Activated naive CD8-positive, alpha-beta T cell treated with anti-CD3 and anti-CD28 coated beads, Interleukin-2, amount 10 ng/mL, durations not matched to agents 7 days and 5 days (primary cell): ENCODE measurements at regions not wholly inside any gene's neighbourhood (a gene's known extent, or its start where the extent isn't known, plus 50 kb on each side); places are given as distances from the start of the nearest gene placed in this dataset.

Experiments used
- ATAC-seq: fragments of 150-1000 bp; cut with Tn5 transposase; one replicate; pipeline ENCODE4 v1.10.0; 2021; ENCODE audit warnings: low read depth, moderate library complexity
- POLR2A ChIA-PET: fragments of 350-600 bp; sonication (Branson Sonifier 250); formaldehyde crosslinking; loops from one replicate; lab custom pipeline; 2021; ENCODE audit warnings: antibody characterized with exemption; lab: Charles Lee
- DNase-seq: peaks from one replicate; pipeline ENCODE4 v3.0.0; 2021
- H3K27ac Mint-ChIP-seq: one replicate; pipeline ENCODE4 v1.8.0; 2022; ENCODE audit warnings: mild to moderate bottlenecking, mixed read lengths
- H3K27me3 Mint-ChIP-seq: one replicate; pipeline ENCODE4 v1.8.0; 2022; ENCODE audit warnings: mild to moderate bottlenecking, moderate library complexity, mixed read lengths
- H3K36me3 Mint-ChIP-seq: one replicate; pipeline ENCODE4 v1.8.0; 2021; ENCODE audit warnings: mild to moderate bottlenecking, mixed read lengths
- H3K4me1 Mint-ChIP-seq: one replicate; pipeline ENCODE4 v1.8.0; 2021; ENCODE audit warnings: mixed read lengths
- H3K4me3 Mint-ChIP-seq: one replicate; pipeline ENCODE4 v1.8.0; 2022; ENCODE audit warnings: mild to moderate bottlenecking, moderate library complexity, mixed read lengths
- H3K9me3 Mint-ChIP-seq: one replicate; pipeline ENCODE4 v1.8.0; 2021; ENCODE audit warnings: mixed read lengths

GRCh38 chr16:49165025-49165424 is 116.6 kb downstream of the CBLN1 start:
- ATAC-seq (no peak), DNase-seq (no peak)
- no peak overlapping the region for H3K27ac Mint-ChIP-seq
- no peaks in the 10 kb centered on the region for H3K36me3 Mint-ChIP-seq
- H3K4me1 Mint-ChIP-seq, result no peaks in the 10 kb centered on the region
- POLR2A ChIA-PET, result no interaction called here
- H3K4me3 Mint-ChIP-seq, result no peak overlapping the region
- H3K9me3 Mint-ChIP-seq, result no peaks in the 10 kb centered on the region
- H3K27me3 Mint-ChIP-seq, result no peaks in the 10 kb centered on the region

- Mint-ChIP-seq H3K36me3 (no peaks in the 10 kb centered on the region), H3K27ac (no peak overlapping the region), H3K4me1 (no peaks in the 10 kb centered on the region), H3K27me3 (no peaks in the 10 kb centered on the region), H3K4me3 (no peak overlapping the region), H3K9me3 (peaks cover 3% of the 10 kb centered on the region)
- POLR2A ChIA-PET, result no interaction called here
- no peak for DNase-seq
- no peak for ATAC-seq
These were observed 120.4 kb downstream of the CBLN1 start for GRCh38 chr16:49161191-49161590.

- H3K4me1 Mint-ChIP-seq, result no peaks in the 10 kb centered on the region
- DNase-seq (no peak), ATAC-seq (no peak)
- H3K36me3 Mint-ChIP-seq, result no peaks in the 10 kb centered on the region
- H3K4me3 Mint-ChIP-seq, result no peak overlapping the region
- no peaks in the 10 kb centered on the region for H3K27me3 Mint-ChIP-seq
- H3K9me3 Mint-ChIP-seq, result peaks cover 7% of the 10 kb centered on the region
- POLR2A ChIA-PET, result no interaction called here
- H3K27ac Mint-ChIP-seq, result no peak overlapping the region
These were observed 123.5 kb downstream of the CBLN1 start for GRCh38 chr16:49158029-49158642.

- POLR2A ChIA-PET, result no interaction called here
- H3K4me1 Mint-ChIP-seq, result no peaks in the 10 kb centered on the region
These were observed 131.3 kb downstream of the CBLN1 start for GRCh38 chr16:49150341-49150740.

GRCh38 chr16:49148410-49148809 is 133.2 kb downstream of the CBLN1 start:
- no peak for DNase-seq
- no peak overlapping the region for H3K27ac Mint-ChIP-seq
- no peaks in the 10 kb centered on the region for H3K27me3 Mint-ChIP-seq
- no peaks in the 10 kb centered on the region for H3K4me1 Mint-ChIP-seq
- ATAC-seq, result no peak
- H3K4me3 Mint-ChIP-seq, result no peak overlapping the region
- no peaks in the 10 kb centered on the region for H3K36me3 Mint-ChIP-seq
- POLR2A ChIA-PET, result no interaction called here
- no peaks in the 10 kb centered on the region for H3K9me3 Mint-ChIP-seq

More at GRCh38 chr16:49150341-49150740, 131.3 kb downstream of the CBLN1 start:
- ATAC-seq, result no peak
- Mint-ChIP-seq H3K27ac (no peak overlapping the region), H3K4me3 (no peak overlapping the region), H3K27me3 (no peaks in the 10 kb centered on the region), H3K36me3 (no peaks in the 10 kb centered on the region), H3K9me3 (peaks cover 4% of the 10 kb centered on the region)
- DNase-seq, result no peak

GRCh38 chr16:49140618-49141017 is 141.0 kb downstream of the CBLN1 start:
- DNase-seq (no peak), ATAC-seq (no peak)
- no peak overlapping the region for H3K4me3 Mint-ChIP-seq
- H3K27ac Mint-ChIP-seq, result no peak overlapping the region
- POLR2A ChIA-PET, result no interaction called here
- H3K9me3 Mint-ChIP-seq, result peaks cover 4% of the 10 kb centered on the region
- H3K36me3 Mint-ChIP-seq, result no peaks in the 10 kb centered on the region
- no peaks in the 10 kb centered on the region for H3K4me1 Mint-ChIP-seq
- H3K27me3 Mint-ChIP-seq, result no peaks in the 10 kb centered on the region

- DNase-seq, result no peak
- H3K9me3 Mint-ChIP-seq, result peaks cover 1% of the 10 kb centered on the region
- H3K27me3 Mint-ChIP-seq, result no peaks in the 10 kb centered on the region
- POLR2A ChIA-PET, result no interaction called here
- no peak for ATAC-seq
- no peaks in the 10 kb centered on the region for H3K36me3 Mint-ChIP-seq
- H3K4me1 Mint-ChIP-seq, result no peaks in the 10 kb centered on the region
- H3K4me3 Mint-ChIP-seq, result no peak overlapping the region
- no peak overlapping the region for H3K27ac Mint-ChIP-seq
These were observed 151.2 kb downstream of the CBLN1 start for GRCh38 chr16:49130397-49130796.

- Mint-ChIP-seq H3K9me3 (peaks cover 1% of the 10 kb centered on the region), H3K4me1 (no peaks in the 10 kb centered on the region), H3K4me3 (no peak overlapping the region)
These were observed 151.7 kb downstream of the CBLN1 start for GRCh38 chr16:49129935-49130334.

GRCh38 chr16:49128740-49129139 is 152.9 kb downstream of the CBLN1 start:
- H3K27me3 Mint-ChIP-seq, result no peaks in the 10 kb centered on the region
- no peak overlapping the region for H3K27ac Mint-ChIP-seq
- ATAC-seq (no peak), DNase-seq (no peak)
- peaks cover 1% of the 10 kb centered on the region for H3K9me3 Mint-ChIP-seq
- H3K4me3 Mint-ChIP-seq, result no peak overlapping the region
- no peaks in the 10 kb centered on the region for H3K4me1 Mint-ChIP-seq
- H3K36me3 Mint-ChIP-seq, result no peaks in the 10 kb centered on the region
- POLR2A ChIA-PET, result no interaction called here

More at GRCh38 chr16:49129935-49130334, 151.7 kb downstream of the CBLN1 start:
- no peak overlapping the region for H3K27ac Mint-ChIP-seq
- H3K27me3 Mint-ChIP-seq, result no peaks in the 10 kb centered on the region
- DNase-seq (no peak), ATAC-seq (no peak)
- no peaks in the 10 kb centered on the region for H3K36me3 Mint-ChIP-seq
- POLR2A ChIA-PET, result no interaction called here

- Mint-ChIP-seq H3K4me3 (no peak overlapping the region), H3K36me3 (no peaks in the 10 kb centered on the region), H3K27me3 (no peaks in the 10 kb centered on the region), H3K4me1 (no peaks in the 10 kb centered on the region), H3K9me3 (no peaks in the 10 kb centered on the region), H3K27ac (no peak overlapping the region)
- no peak for DNase-seq
- no peak for ATAC-seq
- POLR2A ChIA-PET, result no interaction called here
These were observed 154.5 kb downstream of the CBLN1 start for GRCh38 chr16:49127103-49127502.

GRCh38 chr16:49121636-49122035 is 160.0 kb downstream of the CBLN1 start:
- Mint-ChIP-seq H3K27ac (no peak overlapping the region), H3K36me3 (no peaks in the 10 kb centered on the region), H3K4me3 (no peak overlapping the region), H3K9me3 (peaks cover 2% of the 10 kb centered on the region), H3K4me1 (no peaks in the 10 kb centered on the region), H3K27me3 (no peaks in the 10 kb centered on the region)
- POLR2A ChIA-PET, result no interaction called here
- DNase-seq (no peak), ATAC-seq (no peak)

- H3K4me3 Mint-ChIP-seq, result no peak overlapping the region
- POLR2A ChIA-PET, result no interaction called here
- no peaks in the 10 kb centered on the region for H3K27me3 Mint-ChIP-seq
- DNase-seq (no peak), ATAC-seq (no peak)
- no peak overlapping the region for H3K27ac Mint-ChIP-seq
- peaks cover 2% of the 10 kb centered on the region for H3K9me3 Mint-ChIP-seq
- no peaks in the 10 kb centered on the region for H3K4me1 Mint-ChIP-seq
- no peaks in the 10 kb centered on the region for H3K36me3 Mint-ChIP-seq
These were observed 161.0 kb downstream of the CBLN1 start for GRCh38 chr16:49120631-49121030.

- H3K4me3 Mint-ChIP-seq, result no peak overlapping the region
- no peak for DNase-seq
- no peaks in the 10 kb centered on the region for H3K36me3 Mint-ChIP-seq
- peaks cover 2% of the 10 kb centered on the region for H3K9me3 Mint-ChIP-seq
- no peaks in the 10 kb centered on the region for H3K4me1 Mint-ChIP-seq
- POLR2A ChIA-PET, result no interaction called here
- no peak overlapping the region for H3K27ac Mint-ChIP-seq
- no peak for ATAC-seq
- H3K27me3 Mint-ChIP-seq, result no peaks in the 10 kb centered on the region
These were observed 164.8 kb downstream of the CBLN1 start for GRCh38 chr16:49116873-49117272.

GRCh38 chr16:49115956-49116355 is 165.7 kb downstream of the CBLN1 start:
- Mint-ChIP-seq H3K4me3 (no peak overlapping the region), H3K36me3 (no peaks in the 10 kb centered on the region), H3K27me3 (no peaks in the 10 kb centered on the region), H3K27ac (no peak overlapping the region), H3K4me1 (no peaks in the 10 kb centered on the region), H3K9me3 (peaks cover 2% of the 10 kb centered on the region)
- no peak for ATAC-seq
- no peak for DNase-seq
- POLR2A ChIA-PET, result no interaction called here

GRCh38 chr16:49112754-49113153 is 168.9 kb downstream of the CBLN1 start:
- ATAC-seq (no peak), DNase-seq (no peak)
- H3K4me3 Mint-ChIP-seq, result no peak overlapping the region
- H3K27ac Mint-ChIP-seq, result no peak overlapping the region
- H3K36me3 Mint-ChIP-seq, result no peaks in the 10 kb centered on the region
- no peaks in the 10 kb centered on the region for H3K9me3 Mint-ChIP-seq
- H3K4me1 Mint-ChIP-seq, result no peaks in the 10 kb centered on the region
- POLR2A ChIA-PET, result no interaction called here
- no peaks in the 10 kb centered on the region for H3K27me3 Mint-ChIP-seq
